Mesendoderm (in vitro differentiated cells): ENCODE measurements at regions not wholly inside any gene's neighbourhood (a gene's known extent, or its start where the extent isn't known, plus 50 kb on each side); places are given as distances from the start of the nearest gene placed in this dataset.

ENCODE experiments used
- DNase-seq: peaks from one replicate; pipeline ENCODE4 v3.0.0; 2013
- H2AK5ac ChIP-seq: 2 replicates; pipeline ENCODE4 v1.6.1; 2013; ENCODE audit warnings: low read length, inconsistent platforms
- H2BK120ac ChIP-seq: 2 replicates; pipeline ENCODE4 v1.6.1; 2013; ENCODE audit warnings: low read depth, mild to moderate bottlenecking, low read length, moderate library complexity, mixed read lengths
- H2BK15ac ChIP-seq: replicated peaks from 2 replicates; pipeline ENCODE4 v1.6.1; 2013; ENCODE audit warnings: low read depth, mild to moderate bottlenecking, moderate library complexity
- H2BK5ac ChIP-seq: 2 replicates; pipeline ENCODE4 v1.6.1; 2013; ENCODE audit warnings: low read length, inconsistent platforms
- H3K18ac ChIP-seq: 2 replicates; pipeline ENCODE4 v1.6.1; 2013; ENCODE audit warnings: mild to moderate bottlenecking, low read length, mixed read lengths
- H3K23ac ChIP-seq: one replicate; pipeline ENCODE4 v1.6.1; 2013; ENCODE audit warnings: low read length
- H3K27ac ChIP-seq: 2 replicates; pipeline ENCODE4 v1.5.1; 2013; ENCODE audit warnings: low read depth, mild to moderate bottlenecking, inconsistent platforms, low read length, moderate library complexity
- H3K27me3 ChIP-seq: 2 replicates; pipeline ENCODE4 v1.6.1; 2013; ENCODE audit warnings: low read length, control low read depth, mild to moderate bottlenecking, inconsistent platforms; ENCODE audit not compliant: insufficient read depth, poor library complexity
- H3K36me3 ChIP-seq: 2 replicates; pipeline ENCODE4 v1.6.1; 2013; ENCODE audit warnings: low read length, inconsistent platforms; ENCODE audit not compliant: control insufficient read depth, insufficient read depth
- H3K4ac ChIP-seq: one replicate; pipeline ENCODE4 v1.6.1; 2013; ENCODE audit warnings: low read depth, mild to moderate bottlenecking, low read length, moderate library complexity
- H3K4me1 ChIP-seq: 2 replicates; pipeline ENCODE4 v1.6.1; 2013; ENCODE audit warnings: low read depth, low read length, inconsistent platforms; ENCODE audit not compliant: control insufficient read depth
- H3K4me2 ChIP-seq: 2 replicates; pipeline ENCODE4 v1.6.1; 2013; ENCODE audit warnings: low read length
- H3K4me3 ChIP-seq: 2 replicates; pipeline ENCODE4 v1.5.1; 2013; ENCODE audit warnings: mild to moderate bottlenecking, low read length
- H3K56ac ChIP-seq: one replicate; pipeline ENCODE4 v1.6.1; 2013; ENCODE audit warnings: low read length
- H3K79me1 ChIP-seq: 2 replicates; pipeline ENCODE4 v1.6.1; 2013; ENCODE audit warnings: low read length, inconsistent platforms
- H3K79me2 ChIP-seq: 2 replicates; pipeline ENCODE4 v1.6.1; 2013; ENCODE audit warnings: mild to moderate bottlenecking, low read length; ENCODE audit not compliant: control insufficient read depth, insufficient read depth
- H3K9ac ChIP-seq: 2 replicates; pipeline ENCODE4 v1.6.1; 2013; ENCODE audit warnings: low read length, inconsistent platforms
- H4K5ac ChIP-seq: one replicate; pipeline ENCODE4 v1.6.1; 2013; ENCODE audit warnings: low read length
- H4K8ac ChIP-seq: one replicate; pipeline ENCODE4 v1.6.1; 2013; ENCODE audit warnings: low read depth, mild to moderate bottlenecking, control low read depth, low read length, moderate library complexity
- WGBS: extraction: QIAGEN DNeasy Blood & Tissue Kit; methylation state at CpG from one replicate; pipeline ENCODE4 v1.1.7; 2013; ENCODE audit warnings: low lambda C conversion rate, missing lambda C conversion rate; ENCODE audit not compliant: insufficient coverage; ENCODE audit errors: extremely low coverage; 5-methylcytosine and 5-hydroxymethylcytosine counted together

DNA sequence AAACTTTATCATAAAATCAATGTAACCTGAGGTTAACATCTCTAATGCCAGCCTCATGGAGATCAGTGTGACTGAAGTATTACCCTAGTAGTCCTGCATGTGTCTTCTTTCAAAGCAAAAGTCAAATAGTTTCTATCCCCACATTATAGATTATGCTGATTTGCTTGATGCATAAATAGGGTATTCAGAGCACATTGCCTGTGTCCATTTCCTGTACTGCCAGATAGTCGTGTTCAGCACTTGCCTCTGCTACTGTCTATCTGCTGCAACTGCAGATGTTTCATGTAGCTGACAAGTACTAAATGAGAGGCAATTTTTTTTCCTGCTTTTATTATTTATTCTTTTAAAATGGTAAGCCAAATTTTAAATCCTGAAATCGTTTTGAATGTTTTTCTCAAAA is 348.7 kb downstream of the CHRM3 start:
- H3K23ac ChIP-seq: no peak overlapping the region
- no peaks in the 10 kb centered on the region for H3K4me1 ChIP-seq
- no peak for DNase-seq
- no peak overlapping the region for H3K27ac ChIP-seq
- H4K8ac ChIP-seq: no peak overlapping the region
- no peak overlapping the region for H3K56ac ChIP-seq
- no peaks in the 10 kb centered on the region for H3K27me3 ChIP-seq
- no peak overlapping the region for H3K9ac ChIP-seq
- H2BK120ac ChIP-seq: no peak overlapping the region
- H3K79me2 ChIP-seq: no peaks in the 10 kb centered on the region
- no peaks in the 10 kb centered on the region for H3K36me3 ChIP-seq
- H3K18ac ChIP-seq: no peak overlapping the region
- no peak overlapping the region for H2AK5ac ChIP-seq
- H4K5ac ChIP-seq: no peak overlapping the region
- no peak overlapping the region for H3K4me3 ChIP-seq
- H3K4ac ChIP-seq: no peak overlapping the region
- H2BK5ac ChIP-seq: no peak overlapping the region
- H3K79me1 ChIP-seq: no peaks in the 10 kb centered on the region
- H3K4me2 ChIP-seq: no peak overlapping the region
- WGBS: no CpG with 5 or more reads among the region's 2 CpGs
- no peak overlapping the region for H2BK15ac ChIP-seq

- Histone ChIP-seq H3K23ac (no peak overlapping the region), H3K79me1 (no peaks in the 10 kb centered on the region), H3K4me3 (no peak overlapping the region), H3K27ac (no peak overlapping the region), H3K4me1 (no peaks in the 10 kb centered on the region), H4K8ac (no peak overlapping the region), H3K4me2 (no peak overlapping the region), H3K27me3 (no peaks in the 10 kb centered on the region), H2BK15ac (no peak overlapping the region), H3K9ac (no peak overlapping the region), H3K56ac (no peak overlapping the region), H2BK120ac (no peak overlapping the region), H3K4ac (no peak overlapping the region), H3K79me2 (no peaks in the 10 kb centered on the region), H4K5ac (no peak overlapping the region), H2BK5ac (no peak overlapping the region), H3K18ac (no peak overlapping the region), H2AK5ac (no peak overlapping the region), H3K36me3 (no peaks in the 10 kb centered on the region)
- no peak for DNase-seq
- no CpG with 5 or more reads among the region's 2 CpGs for WGBS
These were observed 350.1 kb downstream of the CHRM3 start for GRCh38 chr1:239736479-239736878.

DNA sequence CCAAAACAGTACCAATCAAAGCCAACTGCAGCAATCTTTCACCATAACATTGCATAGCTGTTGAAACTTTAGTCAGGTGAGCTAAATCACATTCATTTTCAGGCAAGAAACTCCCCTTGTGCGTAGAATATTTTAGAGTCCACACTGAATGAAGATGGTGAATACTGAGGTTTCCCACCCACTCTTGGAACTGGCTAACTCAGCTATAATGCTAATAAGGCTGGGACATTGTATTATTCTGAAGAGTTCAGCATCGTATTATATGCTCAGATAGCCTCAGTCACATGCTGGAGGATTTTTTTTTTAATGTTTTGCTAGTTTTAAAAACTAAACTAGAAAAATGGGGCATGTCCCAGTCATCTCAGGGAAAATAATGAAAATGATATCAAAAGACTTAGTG is 352.3 kb upstream of the FMN2 start:
- H3K36me3 ChIP-seq: no peaks in the 10 kb centered on the region
- H4K5ac ChIP-seq: no peak overlapping the region
- H3K9ac ChIP-seq: no peak overlapping the region
- no peak overlapping the region for H2BK5ac ChIP-seq
- H4K8ac ChIP-seq: no peak overlapping the region
- no peaks in the 10 kb centered on the region for H3K79me1 ChIP-seq
- WGBS: no CpG with 5 or more reads among the region's 2 CpGs
- no peaks in the 10 kb centered on the region for H3K4me1 ChIP-seq
- no peak overlapping the region for H3K56ac ChIP-seq
- no peak for DNase-seq
- H2BK15ac ChIP-seq: no peak overlapping the region
- no peak overlapping the region for H3K27ac ChIP-seq
- no peak overlapping the region for H3K4ac ChIP-seq
- H3K79me2 ChIP-seq: no peaks in the 10 kb centered on the region
- no peak overlapping the region for H3K4me3 ChIP-seq
- H3K18ac ChIP-seq: no peak overlapping the region
- no peak overlapping the region for H2BK120ac ChIP-seq
- no peak overlapping the region for H3K4me2 ChIP-seq
- no peak overlapping the region for H3K23ac ChIP-seq
- H3K27me3 ChIP-seq: no peaks in the 10 kb centered on the region
- no peak overlapping the region for H2AK5ac ChIP-seq

- WGBS: no CpG with 5 or more reads among the region's 2 CpGs
- Histone ChIP-seq H3K36me3 (no peaks in the 10 kb centered on the region), H3K79me2 (no peaks in the 10 kb centered on the region), H2BK120ac (no peak overlapping the region), H2AK5ac (no peak overlapping the region), H4K8ac (no peak overlapping the region), H4K5ac (no peak overlapping the region), H2BK5ac (no peak overlapping the region), H3K79me1 (no peaks in the 10 kb centered on the region), H3K27ac (no peak overlapping the region), H3K27me3 (no peaks in the 10 kb centered on the region), H3K9ac (no peak overlapping the region), H3K23ac (no peak overlapping the region), H2BK15ac (no peak overlapping the region), H3K4me2 (no peak overlapping the region), H3K4me1 (no peaks in the 10 kb centered on the region), H3K56ac (no peak overlapping the region), H3K4ac (no peak overlapping the region), H3K18ac (no peak overlapping the region), H3K4me3 (no peak overlapping the region)
- no peak for DNase-seq
These were observed 351.8 kb upstream of the FMN2 start for GRCh38 chr1:239739919-239740318.

GRCh38 chr1:239742416-239743109 is 349.1 kb upstream of the FMN2 start:
- Histone ChIP-seq H3K18ac (no peak overlapping the region), H3K4me2 (no peak overlapping the region), H3K4me3 (no peak overlapping the region), H3K9ac (no peak overlapping the region), H3K79me1 (no peaks in the 10 kb centered on the region), H3K56ac (no peak overlapping the region), H4K8ac (no peak overlapping the region), H3K4me1 (no peaks in the 10 kb centered on the region), H3K23ac (no peak overlapping the region), H2BK5ac (no peak overlapping the region), H3K27ac (no peak overlapping the region), H3K36me3 (no peaks in the 10 kb centered on the region), H2BK15ac (no peak overlapping the region), H2AK5ac (no peak overlapping the region), H3K4ac (no peak overlapping the region), H3K27me3 (no peaks in the 10 kb centered on the region), H4K5ac (no peak overlapping the region), H2BK120ac (no peak overlapping the region), H3K79me2 (no peaks in the 10 kb centered on the region)
- no CpG with 5 or more reads among the region's 6 CpGs for WGBS
- DNase-seq: no peak

GRCh38 chr1:239744851-239745250 is 346.8 kb upstream of the FMN2 start:
- H3K18ac ChIP-seq: no peak overlapping the region

More at GRCh38 chr1:239744851-239745250, 346.8 kb upstream of the FMN2 start:
- no peaks in the 10 kb centered on the region for H3K79me1 ChIP-seq
- H2BK5ac ChIP-seq: no peak overlapping the region
- no peak overlapping the region for H3K56ac ChIP-seq
- H3K27me3 ChIP-seq: no peaks in the 10 kb centered on the region
- no peak overlapping the region for H3K4ac ChIP-seq
- H3K36me3 ChIP-seq: no peaks in the 10 kb centered on the region
- no CpG with 5 or more reads among the region's 3 CpGs for WGBS
- no peak overlapping the region for H3K9ac ChIP-seq
- H2AK5ac ChIP-seq: no peak overlapping the region
- H4K5ac ChIP-seq: no peak overlapping the region
- no peak overlapping the region for H3K4me2 ChIP-seq
- no peak for DNase-seq
- H2BK120ac ChIP-seq: no peak overlapping the region
- no peaks in the 10 kb centered on the region for H3K79me2 ChIP-seq
- H3K4me3 ChIP-seq: no peak overlapping the region
- H2BK15ac ChIP-seq: no peak overlapping the region
- H3K4me1 ChIP-seq: no peaks in the 10 kb centered on the region
- no peak overlapping the region for H3K27ac ChIP-seq
- H3K23ac ChIP-seq: no peak overlapping the region
- H4K8ac ChIP-seq: no peak overlapping the region
